ENCODE measurements at regions not wholly inside any gene's neighbourhood (a gene's known extent, or its start where the extent isn't known, plus 50 kb on each side); places are given as distances from the start of the nearest gene placed in this dataset.
A peak's percentile ranks its signal among the peaks of the same experiment; 100 is the strongest.
"Not testable (repeated sequence)": the region's sequence is repeated elsewhere in the genome, so short reads cannot be mapped to it uniquely, and the experiment has no call there.

GRCh38 chr1:115166531-115167091 lies 77.3 kb upstream of the TSPAN2 start:
- Histone ChIP-seq H3K4me3 (ENCODE audit: insufficient read depth, low read depth, low read length) (no peak overlapping the region), H3K9me3 (ENCODE audit: control insufficient read depth, low read length) (no peaks in the 10 kb centered on the region), H3K36me3 (ENCODE audit: control insufficient read depth, insufficient read depth, low read length) (no peaks in the 10 kb centered on the region), H3K27me3 (ENCODE audit: control insufficient read depth, insufficient read depth, low read length, poor library complexity, severe bottlenecking) (no peaks in the 10 kb centered on the region), H3K27ac (ENCODE audit: insufficient read depth, low read depth, low read length, poor library complexity, severe bottlenecking) (no peak overlapping the region), H3K4me1 (ENCODE audit: control insufficient read depth, insufficient read depth, low read length) (no peaks in the 10 kb centered on the region)

- Histone ChIP-seq H3K4me1 (ENCODE audit: control insufficient read depth, insufficient read depth, low read length) (no peaks in the 10 kb centered on the region), H3K36me3 (ENCODE audit: control insufficient read depth, insufficient read depth, low read length) (no peaks in the 10 kb centered on the region), H3K27ac (ENCODE audit: insufficient read depth, low read depth, low read length, poor library complexity, severe bottlenecking) (no peak overlapping the region), H3K4me3 (ENCODE audit: insufficient read depth, low read depth, low read length) (no peak overlapping the region), H3K9me3 (ENCODE audit: control insufficient read depth, low read length) (no peaks in the 10 kb centered on the region), H3K27me3 (ENCODE audit: control insufficient read depth, insufficient read depth, low read length, poor library complexity, severe bottlenecking) (no peaks in the 10 kb centered on the region)
These were observed 76.5 kb upstream of the TSPAN2 start for GRCh38 chr1:115165776-115166175.

- WGBS, 2 experiments, result 93 to 94% methylated on average over 4 to 5 of the region's 6 CpGs
- Histone ChIP-seq H3K27ac (ENCODE audit: insufficient read depth, low read depth, low read length, poor library complexity, severe bottlenecking) (no peak overlapping the region), H3K4me3 (ENCODE audit: insufficient read depth, low read depth, low read length) (no peak overlapping the region), H3K27me3 (ENCODE audit: control insufficient read depth, insufficient read depth, low read length, poor library complexity, severe bottlenecking) (no peaks in the 10 kb centered on the region), H3K9me3 (ENCODE audit: control insufficient read depth, low read length) (no peaks in the 10 kb centered on the region), H3K4me1 (ENCODE audit: control insufficient read depth, insufficient read depth, low read length) (no peaks in the 10 kb centered on the region), H3K36me3 (ENCODE audit: control insufficient read depth, insufficient read depth, low read length) (no peaks in the 10 kb centered on the region)
These were observed 75.8 kb upstream of the TSPAN2 start for GRCh38 chr1:115164940-115165705.

GRCh38 chr1:115164484-115164883 lies 75.2 kb upstream of the TSPAN2 start:
- 92 to 100% methylated on average over 1 of the region's 1 CpG for WGBS, 2 experiments
- Histone ChIP-seq H3K9me3 (ENCODE audit: control insufficient read depth, low read length) (no peaks in the 10 kb centered on the region), H3K36me3 (ENCODE audit: control insufficient read depth, insufficient read depth, low read length) (no peaks in the 10 kb centered on the region), H3K27me3 (ENCODE audit: control insufficient read depth, insufficient read depth, low read length, poor library complexity, severe bottlenecking) (no peaks in the 10 kb centered on the region), H3K27ac (ENCODE audit: insufficient read depth, low read depth, low read length, poor library complexity, severe bottlenecking) (no peak overlapping the region), H3K4me1 (ENCODE audit: control insufficient read depth, insufficient read depth, low read length) (no peaks in the 10 kb centered on the region), H3K4me3 (ENCODE audit: insufficient read depth, low read depth, low read length) (no peak overlapping the region)

GRCh38 chr1:115160728-115161127 lies 71.4 kb upstream of the TSPAN2 start:
- H3K27me3 ChIP-seq (ENCODE audit: control insufficient read depth, insufficient read depth, low read length, poor library complexity, severe bottlenecking), result no peaks in the 10 kb centered on the region
- no peak overlapping the region for H3K4me3 ChIP-seq (ENCODE audit: insufficient read depth, low read depth, low read length)
- no peaks in the 10 kb centered on the region for H3K36me3 ChIP-seq (ENCODE audit: control insufficient read depth, insufficient read depth, low read length)
- no peaks in the 10 kb centered on the region for H3K9me3 ChIP-seq (ENCODE audit: control insufficient read depth, low read length)
- H3K27ac ChIP-seq (ENCODE audit: insufficient read depth, low read depth, low read length, poor library complexity, severe bottlenecking), result no peak overlapping the region
- no peaks in the 10 kb centered on the region for H3K4me1 ChIP-seq (ENCODE audit: control insufficient read depth, insufficient read depth, low read length)

GRCh38 chr1:115159958-115160357 lies 70.7 kb upstream of the TSPAN2 start:
- H3K9me3 ChIP-seq (ENCODE audit: control insufficient read depth, low read length), result no peaks in the 10 kb centered on the region
- H3K4me3 ChIP-seq (ENCODE audit: insufficient read depth, low read depth, low read length), result no peak overlapping the region
- H3K27me3 ChIP-seq (ENCODE audit: control insufficient read depth, insufficient read depth, low read length, poor library complexity, severe bottlenecking), result no peaks in the 10 kb centered on the region
- H3K4me1 ChIP-seq (ENCODE audit: control insufficient read depth, insufficient read depth, low read length), result no peaks in the 10 kb centered on the region
- H3K27ac ChIP-seq (ENCODE audit: insufficient read depth, low read depth, low read length, poor library complexity, severe bottlenecking), result no peak overlapping the region
- no peaks in the 10 kb centered on the region for H3K36me3 ChIP-seq (ENCODE audit: control insufficient read depth, insufficient read depth, low read length)

- H3K9me3 ChIP-seq (ENCODE audit: control insufficient read depth, low read length), result no peaks in the 10 kb centered on the region
- H3K36me3 ChIP-seq (ENCODE audit: control insufficient read depth, insufficient read depth, low read length), result no peaks in the 10 kb centered on the region
- WGBS, 2 experiments, result 78 to 85% methylated on average over 2 of the region's 2 CpGs
- H3K27ac ChIP-seq (ENCODE audit: insufficient read depth, low read depth, low read length, poor library complexity, severe bottlenecking), result no peak overlapping the region
- no peak overlapping the region for H3K4me3 ChIP-seq (ENCODE audit: insufficient read depth, low read depth, low read length)
- no peaks in the 10 kb centered on the region for H3K27me3 ChIP-seq (ENCODE audit: control insufficient read depth, insufficient read depth, low read length, poor library complexity, severe bottlenecking)
- H3K4me1 ChIP-seq (ENCODE audit: control insufficient read depth, insufficient read depth, low read length), result no peaks in the 10 kb centered on the region
These were observed 68.9 kb upstream of the TSPAN2 start for GRCh38 chr1:115158181-115158580.

GRCh38 chr1:115156826-115157468 lies 67.6 kb upstream of the TSPAN2 start:
- Histone ChIP-seq H3K36me3 (ENCODE audit: control insufficient read depth, insufficient read depth, low read length) (no peaks in the 10 kb centered on the region), H3K4me3 (ENCODE audit: insufficient read depth, low read depth, low read length) (no peak overlapping the region), H3K9me3 (ENCODE audit: control insufficient read depth, low read length) (no peaks in the 10 kb centered on the region), H3K27me3 (ENCODE audit: control insufficient read depth, insufficient read depth, low read length, poor library complexity, severe bottlenecking) (no peaks in the 10 kb centered on the region), H3K4me1 (ENCODE audit: control insufficient read depth, insufficient read depth, low read length) (no peaks in the 10 kb centered on the region), H3K27ac (ENCODE audit: insufficient read depth, low read depth, low read length, poor library complexity, severe bottlenecking) (no peak overlapping the region)
- 92 to 95% methylated on average over 4 of the region's 4 CpGs for WGBS, 2 experiments

GRCh38 chr1:115153966-115154557 lies 64.8 kb upstream of the TSPAN2 start:
- 89 to 94% methylated on average over 4 to 5 of the region's 5 CpGs for WGBS, 2 experiments
- Histone ChIP-seq H3K27ac (ENCODE audit: insufficient read depth, low read depth, low read length, poor library complexity, severe bottlenecking) (no peak overlapping the region), H3K4me1 (ENCODE audit: control insufficient read depth, insufficient read depth, low read length) (no peaks in the 10 kb centered on the region), H3K27me3 (ENCODE audit: control insufficient read depth, insufficient read depth, low read length, poor library complexity, severe bottlenecking) (no peaks in the 10 kb centered on the region), H3K9me3 (ENCODE audit: control insufficient read depth, low read length) (no peaks in the 10 kb centered on the region), H3K36me3 (ENCODE audit: control insufficient read depth, insufficient read depth, low read length) (no peaks in the 10 kb centered on the region), H3K4me3 (ENCODE audit: insufficient read depth, low read depth, low read length) (no peak overlapping the region)

- 5 to 6% methylated on average over 18 of the region's 22 CpGs for WGBS, 2 experiments
- not testable (repeated sequence) for H3K9me3 ChIP-seq (ENCODE audit: control insufficient read depth, low read length); H3K36me3 ChIP-seq (ENCODE audit: control insufficient read depth, insufficient read depth, low read length); H3K4me1 ChIP-seq (ENCODE audit: control insufficient read depth, insufficient read depth, low read length); H3K27ac ChIP-seq (ENCODE audit: insufficient read depth, low read depth, low read length, poor library complexity, severe bottlenecking); H3K27me3 ChIP-seq (ENCODE audit: control insufficient read depth, insufficient read depth, low read length, poor library complexity, severe bottlenecking)
- peak overlapping the region; percentile 10 for H3K4me3 ChIP-seq (ENCODE audit: insufficient read depth, low read depth, low read length)
These were observed 58.6 kb upstream of the TSPAN2 start for GRCh38 chr1:115147928-115148327.
